Bronchial epithelial cell (primary cell): ENCODE measurements at regions not wholly inside any gene's neighbourhood (a gene's known extent, or its start where the extent isn't known, plus 50 kb on each side); places are given as distances from the start of the nearest gene placed in this dataset.

ENCODE experiments used
- DNase-seq: peaks from one replicate; pipeline ENCODE4 v3.0.0-alpha.2; 2010; ENCODE audit warnings: low read depth
- FAIRE-seq: peaks from 2 replicates; lab custom pipeline; 2011; peaks lifted over from hg19 to GRCh38; lab: Jason Lieb, UNC
- H3K27me3 ChIP-seq: 2 replicates; pipeline ENCODE4 v1.5.1; 2011; ENCODE audit warnings: low read length; ENCODE audit not compliant: control insufficient read depth, insufficient read depth
- H3K36me3 ChIP-seq: 2 replicates; pipeline ENCODE4 v1.5.1; 2011; ENCODE audit warnings: low read length; ENCODE audit not compliant: control insufficient read depth, insufficient read depth
- H3K4me3 ChIP-seq: 2 replicates; pipeline ENCODE4 v1.5.1; 2011; ENCODE audit warnings: mild to moderate bottlenecking, low read depth, low read length, control low read depth
- TF ChIP-seq, protein P1 (sequence below): IDR thresholded peaks from 2 replicates; pipeline ENCODE4 v1.5.1; 2011; ENCODE audit warnings: mild to moderate bottlenecking, moderate library complexity, low read length, control low read depth, inconsistent platforms; ENCODE audit not compliant: insufficient read depth, severe bottlenecking

DNA sequence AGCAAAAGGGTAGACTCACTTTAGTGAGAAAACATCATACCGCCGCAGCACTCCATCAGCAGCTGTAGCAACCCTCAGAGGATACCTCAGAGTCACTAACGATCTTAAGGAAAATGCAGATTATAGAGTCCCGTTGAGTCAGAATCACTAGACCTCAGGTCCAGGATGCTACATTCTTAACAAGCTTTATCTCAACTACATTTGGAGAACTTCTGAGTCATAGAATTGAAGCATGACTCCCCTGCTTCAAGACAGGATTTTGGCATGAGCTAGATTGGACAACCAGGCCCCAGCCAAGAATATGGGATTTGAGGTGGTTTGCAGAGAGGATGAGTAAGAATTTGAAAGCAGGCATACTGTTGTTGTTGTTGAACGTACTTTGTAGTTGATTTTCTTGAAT lies 118.9 kb upstream of the UBL3 start:
- DNase-seq (peak; percentile 11), FAIRE-seq (peak; percentile 50)
- Histone ChIP-seq H3K27me3 (no peaks in the 10 kb centered on the region), H3K36me3 (no peaks in the 10 kb centered on the region), H3K4me3 (no peak overlapping the region)
- TF ChIP-seq, protein P1, sequence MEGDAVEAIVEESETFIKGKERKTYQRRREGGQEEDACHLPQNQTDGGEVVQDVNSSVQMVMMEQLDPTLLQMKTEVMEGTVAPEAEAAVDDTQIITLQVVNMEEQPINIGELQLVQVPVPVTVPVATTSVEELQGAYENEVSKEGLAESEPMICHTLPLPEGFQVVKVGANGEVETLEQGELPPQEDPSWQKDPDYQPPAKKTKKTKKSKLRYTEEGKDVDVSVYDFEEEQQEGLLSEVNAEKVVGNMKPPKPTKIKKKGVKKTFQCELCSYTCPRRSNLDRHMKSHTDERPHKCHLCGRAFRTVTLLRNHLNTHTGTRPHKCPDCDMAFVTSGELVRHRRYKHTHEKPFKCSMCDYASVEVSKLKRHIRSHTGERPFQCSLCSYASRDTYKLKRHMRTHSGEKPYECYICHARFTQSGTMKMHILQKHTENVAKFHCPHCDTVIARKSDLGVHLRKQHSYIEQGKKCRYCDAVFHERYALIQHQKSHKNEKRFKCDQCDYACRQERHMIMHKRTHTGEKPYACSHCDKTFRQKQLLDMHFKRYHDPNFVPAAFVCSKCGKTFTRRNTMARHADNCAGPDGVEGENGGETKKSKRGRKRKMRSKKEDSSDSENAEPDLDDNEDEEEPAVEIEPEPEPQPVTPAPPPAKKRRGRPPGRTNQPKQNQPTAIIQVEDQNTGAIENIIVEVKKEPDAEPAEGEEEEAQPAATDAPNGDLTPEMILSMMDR, result no peak

DNA sequence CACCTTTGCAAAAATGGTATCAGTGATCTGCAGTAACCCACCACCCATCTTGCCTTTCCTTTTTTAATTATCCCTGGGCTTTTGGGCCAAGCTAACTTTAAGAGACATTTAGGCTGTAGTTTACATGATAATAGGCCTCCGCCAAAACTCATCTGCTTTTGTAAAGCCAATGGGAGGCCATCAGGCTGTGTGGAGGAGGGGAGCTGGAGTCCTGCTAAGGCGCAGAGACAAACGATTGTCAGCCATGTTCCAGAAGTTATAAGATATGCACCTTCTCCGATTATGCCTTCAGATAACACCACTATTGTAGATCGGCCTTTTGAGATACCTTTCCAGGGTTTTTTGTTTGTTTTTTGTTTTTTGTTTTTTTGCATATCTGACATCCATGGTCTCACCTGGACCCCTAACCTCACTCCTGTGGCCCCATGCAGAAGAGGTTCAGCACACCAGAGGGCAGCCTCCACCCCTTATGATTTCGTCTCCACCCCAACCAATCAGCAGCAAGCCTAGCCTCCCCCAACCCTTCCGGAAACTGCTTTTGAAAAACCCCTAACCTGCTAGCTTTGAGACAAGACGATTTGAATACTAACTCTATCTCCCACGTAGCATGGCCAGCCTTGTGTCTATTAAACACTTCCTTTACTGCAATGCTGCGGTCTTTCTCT lies 113.9 kb upstream of the UBL3 start:
- no peak overlapping the region for H3K4me3 ChIP-seq
- DNase-seq (no peak), FAIRE-seq (peak; percentile 76)
- H3K27me3 ChIP-seq, result peaks cover 2% of the 10 kb centered on the region
- H3K36me3 ChIP-seq, result no peaks in the 10 kb centered on the region
- TF ChIP-seq, protein P1, result no peak

DNA sequence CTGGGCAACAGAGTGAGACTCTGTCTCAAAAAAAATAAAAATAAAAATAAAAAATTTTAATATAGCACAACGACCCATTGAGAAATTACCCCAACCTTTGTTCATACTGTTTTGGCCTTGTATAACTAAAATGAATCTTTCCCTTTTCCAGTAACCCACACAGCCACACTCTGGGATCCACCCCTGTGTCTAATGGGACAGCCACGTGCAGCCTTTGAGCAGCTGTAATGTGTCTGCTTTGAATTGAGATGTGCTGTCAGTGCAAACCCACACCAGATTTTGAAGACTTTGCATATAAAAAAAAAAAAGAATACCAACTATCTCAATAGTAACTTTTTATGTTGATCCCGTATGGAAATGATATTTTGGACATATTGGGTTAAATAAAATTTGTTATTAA lies 112.7 kb upstream of the UBL3 start:
- Histone ChIP-seq H3K4me3 (no peak overlapping the region), H3K27me3 (peaks cover 6% of the 10 kb centered on the region), H3K36me3 (no peaks in the 10 kb centered on the region)
- TF ChIP-seq, protein P1, result no peak
- FAIRE-seq, result no peak
- DNase-seq, result no peak

DNA sequence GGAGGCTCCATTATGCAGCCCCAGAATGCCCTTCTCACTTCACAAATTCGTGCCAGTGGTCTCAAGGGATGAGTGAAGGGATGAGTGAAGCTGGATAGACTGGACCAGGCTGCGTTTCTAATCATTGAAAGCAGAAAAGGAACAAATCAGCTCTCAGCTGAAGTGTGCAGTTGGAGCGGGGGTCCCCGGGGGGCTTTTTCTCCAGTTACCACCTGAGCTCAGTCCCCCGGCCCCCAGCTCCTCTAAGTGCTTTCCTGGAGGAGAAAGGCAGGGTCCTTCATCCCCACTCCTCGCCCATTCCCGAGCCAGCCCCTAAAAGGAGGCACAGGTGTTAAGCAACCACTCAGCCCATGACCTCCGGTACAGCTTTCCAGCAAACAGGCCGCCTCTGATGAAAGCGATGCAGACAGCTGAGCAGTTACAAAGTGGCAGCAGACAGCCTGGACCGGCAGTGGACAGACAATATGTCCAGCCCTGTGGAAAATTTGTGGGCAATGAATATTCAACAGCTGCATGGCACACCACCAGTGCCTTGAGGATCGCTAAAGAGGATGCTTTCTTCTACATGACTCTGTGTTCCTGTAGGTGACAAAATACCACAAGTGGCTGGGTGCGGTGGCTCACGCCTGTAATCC lies 110.7 kb upstream of the UBL3 start:
- FAIRE-seq (no peak), DNase-seq (no peak)
- no peaks in the 10 kb centered on the region for H3K36me3 ChIP-seq
- TF ChIP-seq, protein P1, result no peak
- no peak overlapping the region for H3K4me3 ChIP-seq
- H3K27me3 ChIP-seq, result peaks cover 12% of the 10 kb centered on the region

DNA sequence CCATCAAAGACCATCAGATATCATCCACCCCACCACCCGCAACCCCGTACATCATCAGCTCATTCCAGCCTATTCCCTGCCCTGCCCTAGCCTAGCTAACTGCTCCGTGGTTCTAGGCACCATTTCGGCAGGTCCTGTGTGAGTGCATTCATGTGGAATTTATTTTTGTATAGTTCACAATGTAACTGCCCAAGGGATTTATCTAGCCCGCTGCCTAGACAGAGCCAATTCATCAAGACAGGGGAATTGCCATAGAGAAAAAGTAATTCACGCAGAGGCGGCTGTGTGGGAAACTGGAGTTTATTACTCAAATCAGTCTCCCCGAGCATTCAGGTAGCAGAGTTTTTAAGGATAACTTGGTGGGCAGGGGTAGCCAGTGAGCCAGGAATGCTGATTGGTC lies 109.2 kb upstream of the UBL3 start:
- Histone ChIP-seq H3K36me3 (no peaks in the 10 kb centered on the region), H3K4me3 (no peak overlapping the region), H3K27me3 (peaks cover 12% of the 10 kb centered on the region)
- DNase-seq (no peak), FAIRE-seq (no peak)
- TF ChIP-seq, protein P1, result no peak
